Activated naive CD8-positive, alpha-beta T cell treated with anti-CD3 and anti-CD28 coated beads, Interleukin-2, amount 50 U/mL, for 24 hours (primary cell): ENCODE measurements at regions not wholly inside any gene's neighbourhood (a gene's known extent, or its start where the extent isn't known, plus 50 kb on each side); places are given as distances from the start of the nearest gene placed in this dataset.

Source experiments
- ATAC-seq: fragments of 150-1000 bp; cut with Tn5 transposase; one replicate; pipeline ENCODE4 v1.10.0; 2021
- DNase-seq: peaks from one replicate; pipeline ENCODE4 v3.0.0; 2021
- H3K27ac Mint-ChIP-seq: one replicate; pipeline ENCODE4 v1.8.0; 2021; ENCODE audit warnings: mild to moderate bottlenecking, mixed read lengths
- H3K27me3 Mint-ChIP-seq: one replicate; pipeline ENCODE4 v1.8.0; 2021; ENCODE audit warnings: mixed read lengths
- H3K36me3 Mint-ChIP-seq: one replicate; pipeline ENCODE4 v1.8.0; 2021; ENCODE audit warnings: low read depth, mixed read lengths
- H3K4me1 Mint-ChIP-seq: one replicate; pipeline ENCODE4 v1.8.0; 2021; ENCODE audit warnings: mixed read lengths
- H3K4me3 Mint-ChIP-seq: one replicate; pipeline ENCODE4 v1.8.0; 2021; ENCODE audit warnings: mild to moderate bottlenecking, moderate library complexity, mixed read lengths
- H3K9me3 Mint-ChIP-seq: one replicate; pipeline ENCODE4 v1.8.0; 2021; ENCODE audit warnings: mixed read lengths

GRCh38 chr3:64761729-64762128 lies 73.9 kb upstream of the ADAMTS9 start:
- Mint-ChIP-seq H3K4me1 (no peaks in the 10 kb centered on the region), H3K36me3 (no peaks in the 10 kb centered on the region), H3K4me3 (no peak overlapping the region), H3K9me3 (no peaks in the 10 kb centered on the region), H3K27me3 (no peaks in the 10 kb centered on the region), H3K27ac (no peak overlapping the region)
- DNase-seq (no peak), ATAC-seq (no peak)

- no peaks in the 10 kb centered on the region for H3K27me3 Mint-ChIP-seq
- DNase-seq: no peak
These were observed 72.5 kb upstream of the ADAMTS9 start for GRCh38 chr3:64760258-64760657.

GRCh38 chr3:64759811-64760210 lies 72.0 kb upstream of the ADAMTS9 start:
- no peak overlapping the region for H3K27ac Mint-ChIP-seq
- no peaks in the 10 kb centered on the region for H3K36me3 Mint-ChIP-seq
- no peaks in the 10 kb centered on the region for H3K9me3 Mint-ChIP-seq
- no peaks in the 10 kb centered on the region for H3K27me3 Mint-ChIP-seq
- no peaks in the 10 kb centered on the region for H3K4me1 Mint-ChIP-seq
- H3K4me3 Mint-ChIP-seq: no peak overlapping the region
- DNase-seq (no peak), ATAC-seq (no peak)

More at GRCh38 chr3:64760258-64760657, 72.5 kb upstream of the ADAMTS9 start:
- H3K4me1 Mint-ChIP-seq: no peaks in the 10 kb centered on the region
- H3K9me3 Mint-ChIP-seq: no peaks in the 10 kb centered on the region
- H3K4me3 Mint-ChIP-seq: no peak overlapping the region
- H3K27ac Mint-ChIP-seq: no peak overlapping the region
- ATAC-seq: no peak
- H3K36me3 Mint-ChIP-seq: no peaks in the 10 kb centered on the region

GRCh38 chr3:64756398-64756986 lies 68.7 kb upstream of the ADAMTS9 start:
- DNase-seq: no peak
- no peaks in the 10 kb centered on the region for H3K4me1 Mint-ChIP-seq
- no peaks in the 10 kb centered on the region for H3K36me3 Mint-ChIP-seq
- H3K4me3 Mint-ChIP-seq: no peak overlapping the region
- no peak overlapping the region for H3K27ac Mint-ChIP-seq
- no peaks in the 10 kb centered on the region for H3K27me3 Mint-ChIP-seq
- peaks cover 11% of the 10 kb centered on the region for H3K9me3 Mint-ChIP-seq
- no peak for ATAC-seq

- Mint-ChIP-seq H3K27me3 (no peaks in the 10 kb centered on the region), H3K36me3 (no peaks in the 10 kb centered on the region), H3K4me3 (no peak overlapping the region), H3K4me1 (no peaks in the 10 kb centered on the region), H3K27ac (no peak overlapping the region), H3K9me3 (peaks cover 13% of the 10 kb centered on the region)
- ATAC-seq (no peak), DNase-seq (no peak)
These were observed 60.6 kb upstream of the ADAMTS9 start for GRCh38 chr3:64748244-64748904.

GRCh38 chr3:64747679-64748078 lies 59.9 kb upstream of the ADAMTS9 start:
- Mint-ChIP-seq H3K4me1 (no peaks in the 10 kb centered on the region), H3K27ac (no peak overlapping the region), H3K36me3 (no peaks in the 10 kb centered on the region), H3K4me3 (no peak overlapping the region), H3K27me3 (no peaks in the 10 kb centered on the region), H3K9me3 (peaks cover 13% of the 10 kb centered on the region)
- no peak for ATAC-seq
- DNase-seq: no peak

- Mint-ChIP-seq H3K36me3 (no peaks in the 10 kb centered on the region), H3K27me3 (no peaks in the 10 kb centered on the region), H3K4me1 (no peaks in the 10 kb centered on the region), H3K9me3 (peaks cover 5% of the 10 kb centered on the region), H3K4me3 (no peak overlapping the region), H3K27ac (no peak overlapping the region)
- DNase-seq: no peak
- no peak for ATAC-seq
These were observed 56.1 kb upstream of the ADAMTS9 start for GRCh38 chr3:64743887-64744243.

- H3K4me3 Mint-ChIP-seq: no peak overlapping the region
- no peak overlapping the region for H3K27ac Mint-ChIP-seq
- no peaks in the 10 kb centered on the region for H3K27me3 Mint-ChIP-seq
- H3K36me3 Mint-ChIP-seq: no peaks in the 10 kb centered on the region
- H3K4me1 Mint-ChIP-seq: no peaks in the 10 kb centered on the region
- ATAC-seq: no peak
- DNase-seq: no peak
- H3K9me3 Mint-ChIP-seq: peaks cover 5% of the 10 kb centered on the region
These were observed 55.5 kb upstream of the ADAMTS9 start for GRCh38 chr3:64743156-64743886.

- DNase-seq (no peak), ATAC-seq (no peak)
- no peak overlapping the region for H3K4me3 Mint-ChIP-seq
- H3K27ac Mint-ChIP-seq: no peak overlapping the region
- H3K36me3 Mint-ChIP-seq: no peaks in the 10 kb centered on the region
- no peaks in the 10 kb centered on the region for H3K4me1 Mint-ChIP-seq
- H3K27me3 Mint-ChIP-seq: no peaks in the 10 kb centered on the region
- peaks cover 5% of the 10 kb centered on the region for H3K9me3 Mint-ChIP-seq
These were observed 53.5 kb upstream of the ADAMTS9 start for GRCh38 chr3:64741341-64741740.

- Mint-ChIP-seq H3K27ac (no peak overlapping the region), H3K4me3 (no peak overlapping the region), H3K36me3 (no peaks in the 10 kb centered on the region)
These were observed 52.3 kb upstream of the ADAMTS9 start for GRCh38 chr3:64739971-64740631.

More at GRCh38 chr3:64739971-64740631, 52.3 kb upstream of the ADAMTS9 start:
- no peaks in the 10 kb centered on the region for H3K27me3 Mint-ChIP-seq
- DNase-seq (no peak), ATAC-seq (no peak)
- H3K9me3 Mint-ChIP-seq: no peaks in the 10 kb centered on the region
- no peaks in the 10 kb centered on the region for H3K4me1 Mint-ChIP-seq
